Muscle of leg (tissue), 3 donors: ENCODE measurements at regions not wholly inside any gene's neighbourhood (a gene's known extent, or its start where the extent isn't known, plus 50 kb on each side); places are given as distances from the start of the nearest gene placed in this dataset.

Experiments
- DNase-seq: peaks from one replicate; pipeline ENCODE4 v3.0.0; 2013
- H3K27ac ChIP-seq: one replicate; pipeline ENCODE4 v1.5.1; 2013; ENCODE audit warnings: mild to moderate bottlenecking, low read length, control low read depth
- H3K27me3 ChIP-seq: one replicate; pipeline ENCODE4 v1.6.1; 2013; ENCODE audit warnings: low read length; ENCODE audit not compliant: control insufficient read depth, insufficient read depth
- H3K36me3 ChIP-seq: one replicate; pipeline ENCODE4 v1.6.1; 2013; ENCODE audit warnings: low read length; ENCODE audit not compliant: control insufficient read depth, insufficient read depth
- H3K4me1 ChIP-seq: one replicate; pipeline ENCODE4 v1.6.1; 2013; ENCODE audit warnings: low read length; ENCODE audit not compliant: control insufficient read depth, insufficient read depth
- H3K4me3 ChIP-seq: one replicate; pipeline ENCODE4 v1.5.1; 2013; ENCODE audit warnings: low read length, control low read depth
- H3K9me3 ChIP-seq: replicated peaks from 2 replicates; pipeline ENCODE4 v1.6.1; 2013; ENCODE audit warnings: low read depth, low read length; ENCODE audit not compliant: control insufficient read depth
- WGBS: methylation state at CpG from one replicate; pipeline ENCODE4 v1.1.5; 2013; ENCODE audit warnings: missing lambda C conversion rate; ENCODE audit not compliant: insufficient coverage; 5-methylcytosine and 5-hydroxymethylcytosine counted together

GRCh38 chr9:135336722-135337527 is 142.7 kb upstream of the PPP1R26 start:
- Histone ChIP-seq H3K4me1 (peaks cover 9% of the 10 kb centered on the region), H3K4me3 (no peak overlapping the region), H3K27ac (no peak overlapping the region), H3K9me3 (no peaks in the 10 kb centered on the region), H3K27me3 (peaks cover 15% of the 10 kb centered on the region), H3K36me3 (no peaks in the 10 kb centered on the region)
- 87% methylated on average over 23 of the region's 23 CpGs for WGBS
- no peak for DNase-seq

GRCh38 chr9:135338546-135338945 is 141.0 kb upstream of the PPP1R26 start:
- WGBS = 67% methylated on average over 13 of the region's 14 CpGs
- DNase-seq = no peak
- no peaks in the 10 kb centered on the region for H3K9me3 ChIP-seq
- H3K4me3 ChIP-seq = no peak overlapping the region
- no peaks in the 10 kb centered on the region for H3K36me3 ChIP-seq
- H3K27me3 ChIP-seq = peaks cover 21% of the 10 kb centered on the region
- H3K4me1 ChIP-seq = peaks cover 9% of the 10 kb centered on the region
- no peak overlapping the region for H3K27ac ChIP-seq

- H3K27ac ChIP-seq = no peak overlapping the region
- no peak overlapping the region for H3K4me3 ChIP-seq
- H3K27me3 ChIP-seq = peaks cover 25% of the 10 kb centered on the region
- WGBS = 80% methylated on average over 12 of the region's 17 CpGs
- H3K4me1 ChIP-seq = peaks cover 9% of the 10 kb centered on the region
- no peak for DNase-seq
- H3K9me3 ChIP-seq = no peaks in the 10 kb centered on the region
- H3K36me3 ChIP-seq = no peaks in the 10 kb centered on the region
Measured at GRCh38 chr9:135339378-135339973, 140.1 kb upstream of the PPP1R26 start.

- no peak overlapping the region for H3K27ac ChIP-seq
- no peaks in the 10 kb centered on the region for H3K36me3 ChIP-seq
- no peak overlapping the region for H3K4me3 ChIP-seq
- H3K9me3 ChIP-seq = no peaks in the 10 kb centered on the region
- H3K27me3 ChIP-seq = peaks cover 32% of the 10 kb centered on the region
- DNase-seq = no peak
- WGBS = 10% methylated on average over 2 of the region's 12 CpGs
- peaks cover 9% of the 10 kb centered on the region for H3K4me1 ChIP-seq
Measured at GRCh38 chr9:135340143-135340655, 139.4 kb upstream of the PPP1R26 start.

GRCh38 chr9:135340726-135341475 is 138.7 kb upstream of the PPP1R26 start:
- peaks cover 9% of the 10 kb centered on the region for H3K4me1 ChIP-seq
- no peak overlapping the region for H3K27ac ChIP-seq
- DNase-seq = peak; percentile 18
- H3K36me3 ChIP-seq = no peaks in the 10 kb centered on the region
- H3K9me3 ChIP-seq = no peaks in the 10 kb centered on the region
- peaks cover 36% of the 10 kb centered on the region for H3K27me3 ChIP-seq
- no peak overlapping the region for H3K4me3 ChIP-seq
- WGBS = 40% methylated on average over 13 of the region's 20 CpGs

- H3K9me3 ChIP-seq = no peaks in the 10 kb centered on the region
- no peak overlapping the region for H3K4me3 ChIP-seq
- DNase-seq = no peak
- H3K27me3 ChIP-seq = peaks cover 41% of the 10 kb centered on the region
- H3K4me1 ChIP-seq = peaks cover 9% of the 10 kb centered on the region
- no peak overlapping the region for H3K27ac ChIP-seq
- 72% methylated on average over 10 of the region's 13 CpGs for WGBS
- H3K36me3 ChIP-seq = no peaks in the 10 kb centered on the region
Measured at GRCh38 chr9:135341612-135342169, 137.9 kb upstream of the PPP1R26 start.

GRCh38 chr9:135342206-135343130 is 137.1 kb upstream of the PPP1R26 start:
- H3K27ac ChIP-seq = no peak overlapping the region

GRCh38 chr9:135343136-135343535 is 136.4 kb upstream of the PPP1R26 start:
- Histone ChIP-seq H3K4me1 (peaks cover 9% of the 10 kb centered on the region), H3K9me3 (no peaks in the 10 kb centered on the region), H3K4me3 (no peak overlapping the region), H3K36me3 (no peaks in the 10 kb centered on the region), H3K27me3 (peaks cover 42% of the 10 kb centered on the region), H3K27ac (no peak overlapping the region)
- no peak for DNase-seq
- 84% methylated on average over 11 of the region's 12 CpGs for WGBS

More at GRCh38 chr9:135342206-135343130, 137.1 kb upstream of the PPP1R26 start:
- H3K4me3 ChIP-seq = no peak overlapping the region
- no peaks in the 10 kb centered on the region for H3K9me3 ChIP-seq
- peaks cover 40% of the 10 kb centered on the region for H3K27me3 ChIP-seq
- WGBS = 79% methylated on average over 21 of the region's 23 CpGs
- DNase-seq = no peak
- no peaks in the 10 kb centered on the region for H3K36me3 ChIP-seq
- peaks cover 9% of the 10 kb centered on the region for H3K4me1 ChIP-seq

GRCh38 chr9:135343837-135344522 is 135.6 kb upstream of the PPP1R26 start:
- DNase-seq = peak; percentile 55
- Histone ChIP-seq H3K4me3 (no peak overlapping the region), H3K27ac (no peak overlapping the region), H3K4me1 (peaks cover 9% of the 10 kb centered on the region), H3K27me3 (peaks cover 42% of the 10 kb centered on the region), H3K9me3 (no peaks in the 10 kb centered on the region), H3K36me3 (no peaks in the 10 kb centered on the region)
- WGBS = 15% methylated on average over 22 of the region's 25 CpGs
